IPS-11a (cell line): ENCODE measurements at regions not wholly inside any gene's neighbourhood (a gene's known extent, or its start where the extent isn't known, plus 50 kb on each side); places are given as distances from the start of the nearest gene placed in this dataset.
"Not testable (repeated sequence)": the region's sequence is repeated elsewhere in the genome, so short reads cannot be mapped to it uniquely, and the experiment has no call there.

Source experiments
- H3K4me3 ChIP-seq: one replicate; pipeline ENCODE4 v1.5.1; 2013; ENCODE audit warnings: low read depth, low read length, control low read depth

DNA sequence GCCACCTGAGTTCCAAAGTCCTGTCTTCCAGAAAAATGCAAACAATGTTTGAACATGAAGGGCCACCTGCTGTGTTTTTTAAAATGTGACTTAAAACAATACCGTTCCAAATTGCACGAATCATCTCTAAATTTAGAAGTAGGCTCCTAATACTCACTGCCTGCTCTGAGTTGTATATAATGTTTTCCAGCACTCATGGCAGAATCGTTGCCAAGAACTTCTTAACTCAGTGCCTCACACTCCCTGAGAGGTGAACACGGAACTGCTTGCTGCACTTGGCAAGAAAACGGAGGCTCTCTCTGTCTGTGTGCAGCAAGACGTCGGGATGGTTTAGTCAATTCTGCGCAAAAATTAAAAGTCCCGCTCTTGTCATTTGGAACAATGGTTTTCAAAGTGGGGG lies 757.3 kb upstream of the AUTS2 start:
- H3K4me3 ChIP-seq, result no peak overlapping the region

DNA sequence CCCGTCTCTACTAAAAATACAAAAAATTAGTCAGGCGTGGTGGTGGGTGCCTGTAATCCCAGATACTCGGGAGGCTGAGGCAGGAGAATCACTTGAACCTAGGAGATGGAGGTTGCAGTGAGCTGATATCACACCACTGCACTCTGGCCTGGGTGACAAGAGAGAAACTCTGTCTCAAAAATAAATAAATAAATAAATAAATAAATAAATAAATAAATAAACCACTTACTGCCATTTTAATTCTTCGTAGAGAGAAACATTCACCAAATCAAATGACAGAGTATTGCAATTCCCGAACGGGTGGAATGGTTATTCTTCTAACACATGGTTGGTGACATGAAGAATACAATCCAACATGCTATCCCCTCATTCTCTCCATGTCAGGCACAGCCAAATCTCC lies 754.3 kb upstream of the AUTS2 start:
- H3K4me3 ChIP-seq, result not testable (repeated sequence)

DNA sequence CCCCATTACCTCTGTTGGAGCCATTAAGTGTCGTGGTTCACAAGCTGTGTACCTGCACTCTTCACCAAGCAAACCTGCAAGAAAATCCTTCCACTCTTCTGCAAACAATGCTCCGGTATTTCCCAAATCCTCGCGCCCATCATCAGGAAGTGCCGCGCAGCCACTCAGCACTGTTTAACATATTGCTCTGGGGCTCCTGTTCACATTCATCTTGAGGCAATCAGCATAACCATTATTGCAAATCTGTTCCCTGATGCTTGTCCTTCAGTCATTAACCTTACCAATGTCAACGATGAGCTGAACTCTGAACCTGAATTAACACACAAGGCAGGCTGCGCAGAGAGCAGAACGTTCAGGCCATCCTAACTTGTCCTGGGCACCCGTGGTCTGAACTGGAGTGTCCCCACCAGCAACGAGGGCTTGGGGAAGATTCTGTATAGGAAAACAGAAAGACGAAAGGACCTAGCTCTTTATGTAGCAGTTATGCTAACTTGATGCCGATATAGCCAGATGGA lies 751.4 kb upstream of the AUTS2 start:
- H3K4me3 ChIP-seq, result no peak overlapping the region

DNA sequence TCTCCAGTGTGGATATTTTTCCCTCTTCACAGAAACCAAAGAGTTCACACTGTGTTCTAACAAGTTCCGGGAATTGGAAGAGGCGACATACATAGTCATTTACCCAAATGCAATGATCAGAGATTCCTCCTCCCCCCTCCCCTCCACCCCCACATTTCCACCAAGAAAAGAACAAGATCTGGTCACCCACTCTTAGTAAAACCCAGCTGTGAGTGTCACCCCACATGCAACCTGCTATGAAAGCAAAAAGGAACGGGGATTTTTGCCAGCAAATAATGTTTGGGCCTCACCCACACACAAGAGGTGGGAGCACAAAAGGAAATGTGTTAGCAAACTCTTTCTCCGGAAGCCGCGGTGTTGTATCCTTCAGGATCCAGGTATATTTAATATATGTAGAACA lies 745.0 kb upstream of the AUTS2 start:
- H3K4me3 ChIP-seq, result no peak overlapping the region

DNA sequence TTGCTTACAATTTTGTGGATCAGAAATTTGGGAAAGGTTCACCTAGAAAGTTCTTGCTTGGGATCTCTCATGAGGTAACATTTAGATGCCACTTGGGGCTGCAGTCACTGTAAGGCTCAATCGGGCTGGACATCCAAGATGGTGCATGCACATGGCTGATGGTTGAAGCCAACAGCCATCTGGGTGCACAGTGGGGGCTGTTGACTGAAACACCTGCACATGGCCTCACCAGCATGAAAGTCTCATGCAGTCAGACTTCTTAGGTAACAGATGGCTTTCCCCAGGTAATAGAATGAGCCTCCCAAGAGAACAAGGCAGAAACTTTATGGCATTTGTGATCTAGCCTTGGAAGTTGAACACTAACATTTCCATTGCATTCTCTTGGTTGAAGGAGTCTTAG lies 740.7 kb upstream of the AUTS2 start:
- H3K4me3 ChIP-seq, result no peak overlapping the region

DNA sequence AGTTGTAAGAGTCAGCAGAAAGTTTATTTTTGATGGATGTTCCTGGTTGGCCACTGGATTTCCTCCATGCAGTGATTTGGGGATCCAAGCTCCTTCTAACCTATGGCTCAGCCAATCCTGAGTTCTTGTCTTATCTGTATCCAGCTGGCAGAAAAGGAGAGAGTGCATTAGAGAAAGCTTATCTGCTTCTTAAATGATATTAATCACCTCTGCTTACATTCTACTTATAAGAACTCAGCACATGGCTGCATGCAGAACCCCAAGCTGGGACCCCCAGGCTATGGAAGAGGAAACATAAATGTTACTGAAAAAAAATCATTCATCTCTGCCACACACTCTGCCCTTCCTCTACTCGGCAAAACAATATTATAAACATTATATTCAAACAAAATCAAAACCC lies 739.8 kb upstream of the AUTS2 start:
- H3K4me3 ChIP-seq, result no peak overlapping the region

DNA sequence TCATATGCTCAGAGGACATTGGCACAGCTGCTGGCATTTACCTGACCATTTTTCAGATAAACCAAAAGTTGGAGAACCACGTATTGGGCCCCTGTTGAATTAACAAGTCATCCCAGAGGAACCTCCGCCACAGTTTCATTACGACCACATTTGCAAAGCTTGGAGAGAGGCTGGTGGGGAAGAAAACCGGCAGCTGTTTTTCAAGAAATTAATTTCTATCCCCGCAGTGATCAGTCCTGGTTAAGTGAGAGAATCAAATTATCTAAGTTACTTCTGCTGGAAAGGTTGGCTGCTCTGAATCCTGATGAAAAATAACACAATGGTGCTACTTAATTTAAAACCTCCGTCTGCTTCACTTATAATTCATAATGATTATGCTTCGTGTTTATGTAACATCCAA lies 737.1 kb upstream of the AUTS2 start:
- no peak overlapping the region for H3K4me3 ChIP-seq

DNA sequence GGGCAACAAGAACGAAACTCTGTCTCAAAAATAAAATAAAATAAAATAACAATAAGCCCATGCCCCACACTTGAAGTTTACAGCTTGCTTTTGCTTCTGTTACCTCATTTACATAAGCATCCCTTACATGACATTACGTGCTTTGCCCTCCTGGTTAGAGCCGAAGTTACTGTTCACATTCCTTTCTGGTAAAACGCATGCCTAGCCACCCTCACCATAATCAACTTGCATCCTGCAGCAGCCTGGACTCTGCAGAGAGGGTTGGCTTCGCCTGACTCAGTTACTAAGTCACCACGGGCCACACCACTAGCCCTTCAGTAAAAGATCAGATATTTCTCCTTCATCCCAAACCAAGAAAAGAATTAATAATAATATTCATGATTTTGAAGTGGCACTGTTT lies 736.0 kb upstream of the AUTS2 start:
- H3K4me3 ChIP-seq, result no peak overlapping the region

DNA sequence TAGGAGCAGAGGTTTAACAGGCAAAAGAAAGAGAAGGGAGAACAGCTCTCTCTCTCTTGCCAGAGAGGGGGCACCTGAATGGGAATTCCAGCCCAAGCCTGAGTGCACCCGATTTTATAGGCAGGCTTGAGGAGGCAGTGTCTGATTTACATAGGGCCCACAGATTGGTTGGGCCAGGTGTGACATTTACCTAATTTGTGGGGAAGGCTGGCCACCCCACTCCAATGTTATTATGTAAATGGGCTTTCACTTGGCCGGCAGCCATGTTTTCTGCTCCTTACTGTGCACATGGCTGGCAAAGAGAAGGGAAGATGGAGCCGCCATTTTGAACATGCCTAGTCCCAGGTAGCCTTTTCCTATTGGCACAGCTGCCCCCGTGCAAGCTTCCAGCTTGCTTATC lies 735.5 kb upstream of the AUTS2 start:
- no peak overlapping the region for H3K4me3 ChIP-seq

DNA sequence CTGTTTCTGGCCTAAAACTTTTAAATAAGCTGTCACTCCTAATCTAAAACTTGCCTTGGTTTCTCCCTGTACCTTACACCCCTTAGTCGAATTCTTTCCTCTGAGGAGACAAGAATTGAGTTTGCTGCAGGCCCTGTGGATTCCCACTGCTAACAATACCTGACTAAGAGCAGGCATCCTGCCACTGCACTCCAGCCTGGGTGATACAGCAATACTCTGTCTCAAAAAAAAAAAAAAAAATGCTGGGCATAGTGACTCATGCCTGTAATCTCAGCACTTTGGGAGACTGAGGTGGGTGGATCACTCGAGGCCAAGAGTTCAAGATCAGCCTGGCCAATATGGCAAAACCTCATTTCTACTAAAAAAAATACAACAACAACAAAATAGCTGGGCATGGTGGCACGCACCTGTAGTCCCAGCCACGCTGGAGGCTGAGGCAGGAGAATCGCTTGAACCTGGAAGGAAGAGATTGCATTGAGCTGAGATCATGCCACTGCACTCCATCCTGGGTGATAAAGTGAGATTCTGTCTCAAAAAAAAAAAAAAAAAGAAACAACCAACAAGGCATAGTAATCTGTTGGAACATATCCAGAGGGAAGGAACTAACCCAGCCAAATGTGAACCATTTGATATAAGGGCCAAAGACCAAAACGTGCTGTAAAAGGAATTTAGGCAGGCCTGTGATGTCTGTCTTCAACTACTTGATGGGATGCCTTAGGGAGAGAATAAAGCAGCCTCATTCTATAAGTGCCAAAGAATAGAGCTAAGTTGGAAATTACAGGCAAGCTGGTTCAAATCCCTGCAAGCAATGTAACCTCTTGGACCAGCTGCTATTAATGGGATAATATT lies 732.7 kb upstream of the AUTS2 start:
- H3K4me3 ChIP-seq, result no peak overlapping the region

DNA sequence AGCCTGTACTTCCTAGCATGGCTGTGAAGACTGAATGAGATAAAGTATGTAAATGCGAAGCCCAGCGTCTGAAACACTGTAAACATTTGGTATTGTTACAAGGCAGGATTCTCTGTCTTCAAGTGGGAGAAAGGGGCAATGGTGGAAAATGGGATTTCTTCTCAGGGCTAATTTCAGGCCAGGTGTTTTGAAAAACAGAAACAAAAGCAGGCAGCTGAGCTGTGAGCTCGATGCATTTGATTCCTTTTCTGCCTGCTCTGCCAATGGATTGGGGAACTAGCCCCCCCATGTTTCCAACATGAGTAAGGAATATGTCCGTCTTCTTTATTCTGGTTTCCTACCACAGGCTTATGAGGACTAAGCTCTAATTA lies 732.1 kb upstream of the AUTS2 start:
- H3K4me3 ChIP-seq, result no peak overlapping the region

DNA sequence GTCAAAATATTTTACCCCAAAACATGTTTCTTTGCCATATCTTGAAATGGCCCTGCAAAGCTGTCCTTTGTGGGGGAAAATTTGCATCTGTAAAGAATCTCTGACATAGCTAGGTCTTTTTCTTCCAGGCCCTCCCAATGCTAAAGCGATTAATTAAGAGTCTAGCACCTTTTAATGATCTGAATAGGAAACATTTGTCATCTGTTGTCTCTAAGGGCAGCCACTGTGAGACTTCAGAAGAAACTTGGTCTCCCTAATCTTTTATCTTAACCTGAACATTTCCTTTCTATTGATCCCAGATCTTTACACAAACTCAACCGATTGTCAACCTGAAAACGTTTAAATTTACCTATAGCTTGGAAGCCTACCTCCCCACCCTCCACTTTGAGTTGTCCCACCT lies 731.6 kb upstream of the AUTS2 start:
- H3K4me3 ChIP-seq, result not testable (repeated sequence)

DNA sequence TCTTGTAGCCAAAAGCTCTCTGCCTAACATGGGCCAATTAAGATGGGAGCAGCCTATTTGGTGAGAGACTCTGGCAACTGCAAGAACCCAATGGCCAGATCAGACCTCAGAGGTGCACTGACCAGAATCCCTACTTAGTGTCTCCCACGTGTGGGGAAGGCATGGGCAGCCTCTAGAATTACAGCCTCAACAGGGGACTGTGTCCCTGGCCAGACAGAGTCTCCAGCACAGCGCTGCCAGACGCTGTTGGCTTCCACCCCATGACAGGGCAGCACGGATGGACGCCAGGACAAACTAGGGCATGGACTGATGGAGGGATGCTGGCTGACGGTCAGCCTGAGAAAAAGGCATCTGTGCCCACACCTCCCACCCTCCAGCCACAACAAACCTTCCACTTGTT lies 729.3 kb upstream of the AUTS2 start:
- no peak overlapping the region for H3K4me3 ChIP-seq

DNA sequence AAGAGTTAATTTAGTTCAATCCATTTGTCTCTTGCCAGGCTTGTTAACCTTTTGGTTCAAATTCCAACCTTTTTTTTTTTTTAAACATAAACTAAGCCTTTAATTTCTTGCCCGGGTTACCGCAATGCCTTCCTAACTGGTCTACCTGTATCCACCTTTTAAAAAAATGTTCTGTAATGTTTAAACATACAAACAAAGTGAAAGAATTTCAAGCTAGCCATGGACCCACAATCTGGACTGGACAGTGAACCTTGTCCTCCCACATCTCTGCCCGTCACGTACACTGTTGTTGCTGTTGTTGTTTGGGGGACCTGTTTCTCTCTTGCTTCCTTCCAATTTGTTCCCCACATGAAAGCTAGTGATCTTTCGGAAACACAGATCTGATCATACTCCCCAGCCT lies 724.7 kb upstream of the AUTS2 start:
- no peak overlapping the region for H3K4me3 ChIP-seq

DNA sequence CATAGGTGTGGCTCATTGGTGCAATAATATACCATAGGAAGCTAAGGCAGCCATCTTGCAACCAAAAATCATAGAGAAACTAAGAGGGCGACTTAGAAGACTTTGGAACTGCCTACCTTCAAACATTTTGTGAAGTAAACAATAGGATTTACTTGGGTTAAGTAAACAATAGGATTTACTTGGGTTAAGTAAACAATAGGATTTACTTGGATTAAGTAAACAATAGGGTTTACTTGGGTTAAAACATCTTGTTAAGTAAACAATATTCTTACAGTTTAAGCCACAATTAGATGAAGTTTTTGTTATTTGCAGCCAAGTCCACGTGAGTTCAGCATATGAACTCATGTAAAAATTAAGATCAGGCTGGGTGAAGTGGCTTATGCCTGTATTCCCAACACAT lies 722.4 kb upstream of the AUTS2 start:
- no peak overlapping the region for H3K4me3 ChIP-seq

DNA sequence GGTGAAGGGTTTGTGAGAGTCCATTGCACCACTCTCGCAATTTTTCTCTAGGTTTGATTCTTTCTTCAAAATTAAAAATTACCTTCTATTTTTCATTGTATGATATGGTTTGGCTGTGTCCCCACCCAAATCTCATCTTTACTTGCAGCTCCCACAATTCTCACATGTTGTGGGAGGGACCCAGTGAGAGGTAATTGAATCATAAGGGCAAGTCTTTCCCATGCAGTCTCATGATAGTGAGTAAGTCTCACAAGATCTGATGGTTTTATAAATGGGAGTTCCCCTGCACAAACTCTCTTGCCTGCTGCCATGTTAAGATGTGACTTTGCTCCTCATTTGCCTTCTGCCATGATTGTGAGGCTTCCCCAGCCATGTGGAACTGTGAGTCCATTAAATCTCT lies 711.2 kb upstream of the AUTS2 start:
- not testable (repeated sequence) for H3K4me3 ChIP-seq

DNA sequence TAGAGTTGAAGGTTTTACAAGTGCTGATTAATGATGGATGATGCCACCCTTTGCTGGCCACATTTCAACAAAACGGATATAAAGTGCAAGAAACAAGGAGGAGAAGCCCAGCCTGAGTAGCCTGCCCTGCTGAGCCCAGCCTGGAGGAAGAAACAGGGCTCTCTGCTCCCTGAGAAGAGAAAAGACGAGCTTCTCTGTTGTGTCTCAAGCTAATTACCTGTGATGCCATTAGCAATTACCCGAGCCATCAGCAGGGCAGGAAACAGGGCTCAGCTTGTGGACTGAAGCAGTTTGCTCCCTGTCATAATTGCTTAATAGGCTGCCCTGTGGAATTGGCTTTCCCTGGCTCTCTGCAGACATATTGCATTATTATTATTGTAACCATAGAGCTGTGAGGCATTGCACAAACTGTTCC lies 709.3 kb upstream of the AUTS2 start:
- no peak overlapping the region for H3K4me3 ChIP-seq

DNA sequence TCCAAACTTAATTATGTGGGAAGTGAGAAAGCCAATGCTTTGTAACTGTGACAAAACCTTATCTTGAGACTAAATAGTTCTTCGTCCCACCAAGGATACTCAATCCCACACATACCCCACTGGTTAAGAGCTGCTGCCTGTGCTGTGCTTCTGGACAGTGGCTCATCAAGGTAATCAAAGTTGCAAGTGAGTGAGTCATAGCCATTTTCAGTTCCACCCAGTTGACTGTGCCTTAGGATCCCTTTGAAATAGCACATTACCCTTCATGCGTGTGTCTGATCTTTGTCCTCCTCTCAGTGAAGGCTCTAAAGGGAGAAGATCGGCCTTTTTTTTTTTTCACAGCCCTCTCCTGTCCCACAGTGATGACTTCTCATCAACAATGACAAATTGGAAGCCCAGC lies 706.0 kb upstream of the AUTS2 start:
- H3K4me3 ChIP-seq, result no peak overlapping the region

DNA sequence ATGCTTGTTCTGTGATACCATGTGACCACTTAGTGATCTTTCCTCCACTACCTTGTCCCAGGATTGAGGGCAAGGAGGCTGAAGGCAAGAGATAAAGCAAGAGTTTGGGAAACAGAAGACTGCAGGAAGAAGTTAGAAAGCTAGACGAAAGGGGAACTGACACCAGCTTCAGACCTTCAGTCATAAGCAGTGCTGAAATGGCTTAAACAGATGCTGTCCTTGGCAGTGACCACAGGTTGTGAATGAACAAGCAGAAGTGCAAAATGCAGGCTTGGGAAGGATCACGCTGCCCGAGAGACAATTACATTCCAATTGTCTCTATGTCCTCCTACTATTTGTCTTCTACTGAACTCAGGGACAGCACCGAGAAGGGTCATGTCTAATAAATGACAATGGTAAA lies 704.9 kb upstream of the AUTS2 start:
- H3K4me3 ChIP-seq, result no peak overlapping the region

DNA sequence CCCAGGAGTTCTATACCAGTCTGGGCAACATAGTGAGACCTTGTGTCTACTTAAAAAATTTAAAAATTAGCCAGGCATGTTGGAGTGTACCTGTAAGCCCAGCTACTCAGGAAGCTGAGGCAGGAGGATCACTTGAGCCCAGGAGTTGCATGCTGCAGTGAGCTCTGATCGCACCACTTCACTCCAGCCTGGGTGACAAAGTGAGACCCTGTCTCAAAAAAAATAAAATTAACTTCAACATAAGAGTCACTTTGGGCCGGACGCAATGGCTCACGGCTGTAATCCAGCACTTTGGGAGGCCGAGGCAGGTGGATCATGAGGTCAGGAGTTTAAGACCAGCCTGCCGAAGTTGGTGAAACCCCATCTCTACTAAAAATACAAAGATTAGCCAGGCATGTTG lies 699.1 kb upstream of the AUTS2 start:
- H3K4me3 ChIP-seq, result not testable (repeated sequence)

DNA sequence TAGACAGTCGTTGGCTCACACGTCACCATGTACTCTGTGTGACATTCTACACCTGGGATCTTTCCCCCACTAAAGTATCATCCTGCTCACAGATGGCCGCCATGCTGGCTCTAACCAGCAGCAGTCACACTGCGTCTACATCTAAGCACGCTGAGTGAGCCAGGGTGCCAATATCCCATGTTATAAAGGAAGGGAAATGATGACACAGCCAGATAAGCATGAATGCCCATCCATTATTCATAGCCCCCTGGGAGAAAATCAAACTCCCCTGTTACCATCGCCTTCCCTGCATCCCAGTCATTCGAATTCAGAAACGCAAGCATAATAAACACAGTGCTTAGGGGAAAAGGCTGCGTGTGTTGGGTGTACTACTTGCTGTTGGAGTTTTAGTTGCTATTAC lies 698.2 kb upstream of the AUTS2 start:
- no peak overlapping the region for H3K4me3 ChIP-seq

DNA sequence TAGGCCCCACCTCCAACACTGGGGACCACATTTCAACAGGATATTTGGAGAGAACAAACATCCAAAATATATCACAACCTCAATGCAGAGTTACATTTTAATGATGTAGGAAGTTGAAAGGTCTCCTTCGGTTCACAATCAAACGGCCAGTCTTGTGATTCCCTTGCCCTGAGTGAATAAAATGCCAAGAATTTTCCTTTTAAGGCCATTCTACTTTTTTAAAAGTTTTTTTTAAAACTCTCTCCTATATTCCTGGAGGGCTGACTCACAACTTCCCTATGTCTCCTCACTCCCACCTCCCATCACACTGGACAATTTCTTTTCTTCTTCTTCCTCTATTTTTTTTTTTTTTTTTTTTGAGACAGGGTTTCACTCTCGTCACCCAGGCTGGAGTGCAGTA lies 693.6 kb upstream of the AUTS2 start:
- H3K4me3 ChIP-seq, result no peak overlapping the region

DNA sequence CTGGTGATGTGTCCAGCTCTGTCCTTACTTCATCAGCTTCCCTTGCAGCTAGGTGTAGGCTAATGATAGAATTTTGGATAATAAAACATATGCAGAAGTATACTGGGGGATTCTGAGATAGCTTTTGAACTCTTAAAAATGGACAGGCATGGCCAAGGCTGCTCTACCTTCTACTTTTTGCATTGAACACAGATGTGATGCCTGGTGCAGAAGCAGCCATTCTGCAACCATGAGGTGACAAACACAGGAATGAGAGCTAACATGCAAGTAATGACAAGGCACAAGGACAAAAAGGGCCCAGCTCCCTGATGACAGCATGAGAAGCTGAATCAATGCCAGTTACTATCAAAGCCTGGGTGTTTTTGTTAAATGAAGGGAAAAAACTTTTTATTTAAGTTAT lies 686.5 kb upstream of the AUTS2 start:
- H3K4me3 ChIP-seq, result no peak overlapping the region
